Myocyte (in vitro differentiated cells): ENCODE measurements at regions not wholly inside any gene's neighbourhood (a gene's known extent, or its start where the extent isn't known, plus 50 kb on each side); places are given as distances from the start of the nearest gene placed in this dataset.
A peak's percentile ranks its signal among the peaks of the same experiment; 100 is the strongest.

Experiments used
- DNase-seq: peaks from one replicate; pipeline ENCODE4 v3.0.0-alpha.2; 2012; ENCODE audit warnings: low read depth

GRCh38 chr14:62006116-62006731 lies 244.0 kb downstream of the SNAPC1 start:
- no peak for DNase-seq

- no peak for DNase-seq
Measured at GRCh38 chr14:62015243-62015642, 253.0 kb downstream of the SNAPC1 start.

GRCh38 chr14:62015945-62016344 lies 253.7 kb downstream of the SNAPC1 start:
- no peak for DNase-seq

GRCh38 chr14:62017651-62018230 lies 255.5 kb downstream of the SNAPC1 start:
- no peak for DNase-seq

GRCh38 chr14:62018606-62019005 lies 256.4 kb downstream of the SNAPC1 start:
- no peak for DNase-seq

GRCh38 chr14:62027958-62028357 lies 265.7 kb downstream of the SNAPC1 start:
- no peak for DNase-seq

- DNase-seq: no peak
Measured at GRCh38 chr14:62029569-62029924, 267.3 kb downstream of the SNAPC1 start.

GRCh38 chr14:62030387-62030786 lies 268.2 kb downstream of the SNAPC1 start:
- DNase-seq: no peak

GRCh38 chr14:62031504-62031903 lies 269.3 kb downstream of the SNAPC1 start:
- no peak for DNase-seq

- DNase-seq: no peak
Measured at GRCh38 chr14:62053188-62053587, 291.0 kb downstream of the SNAPC1 start.

GRCh38 chr14:62056789-62057188 lies 294.6 kb downstream of the SNAPC1 start:
- no peak for DNase-seq

- no peak for DNase-seq
Measured at GRCh38 chr14:62062645-62063044, 300.4 kb downstream of the SNAPC1 start.

GRCh38 chr14:62064751-62065323 lies 302.6 kb downstream of the SNAPC1 start:
- peak; percentile 1 for DNase-seq

- DNase-seq: no peak
Measured at GRCh38 chr14:62066304-62066703, 304.1 kb downstream of the SNAPC1 start.

GRCh38 chr14:62071039-62071438 lies 308.8 kb downstream of the SNAPC1 start:
- DNase-seq: no peak

GRCh38 chr14:62076368-62076767 lies 314.1 kb downstream of the SNAPC1 start:
- DNase-seq: no peak

GRCh38 chr14:62076825-62077605 lies 314.8 kb downstream of the SNAPC1 start:
- no peak for DNase-seq

- DNase-seq: no peak
Measured at GRCh38 chr14:62077676-62078261, 315.5 kb downstream of the SNAPC1 start.

- no peak for DNase-seq
Measured at GRCh38 chr14:62079038-62079437, 316.8 kb downstream of the SNAPC1 start.

- no peak for DNase-seq
Measured at GRCh38 chr14:62081012-62081612, 318.9 kb downstream of the SNAPC1 start.

- no peak for DNase-seq
Measured at GRCh38 chr14:62081951-62082350, 319.7 kb downstream of the SNAPC1 start.

- no peak for DNase-seq
Measured at GRCh38 chr14:62082779-62083178, 320.6 kb downstream of the SNAPC1 start.
